ENCODE measurements at regions not wholly inside any gene's neighbourhood (a gene's known extent, or its start where the extent isn't known, plus 50 kb on each side); places are given as distances from the start of the nearest gene placed in this dataset.

- Mint-ChIP-seq H3K4me1 (ENCODE audit: unreplicated experiment) (no peaks in the 10 kb centered on the region), H3K27ac (ENCODE audit: unreplicated experiment) (no peak overlapping the region), H3K36me3 (ENCODE audit: unreplicated experiment) (no peaks in the 10 kb centered on the region), H3K9me3 (ENCODE audit: unreplicated experiment) (no peaks in the 10 kb centered on the region), H3K27me3 (ENCODE audit: unreplicated experiment) (peaks cover 18% of the 10 kb centered on the region), H3K4me3 (ENCODE audit: unreplicated experiment) (no peak overlapping the region)
- no peak for DNase-seq (ENCODE audit: extremely low spot score, unreplicated experiment)
- no peak for TF ChIP-seq CTCF (IDR thresholded peaks at IDR 0.05)
Measured at GRCh38 chr2:48018480-48018879, 112.2 kb upstream of the FBXO11 start.

- H3K4me3 Mint-ChIP-seq (ENCODE audit: unreplicated experiment), result no peak overlapping the region
- peaks cover 33% of the 10 kb centered on the region for H3K27me3 Mint-ChIP-seq (ENCODE audit: unreplicated experiment)
- H3K36me3 Mint-ChIP-seq (ENCODE audit: unreplicated experiment), result no peaks in the 10 kb centered on the region
- no peaks in the 10 kb centered on the region for H3K9me3 Mint-ChIP-seq (ENCODE audit: unreplicated experiment)
- H3K27ac Mint-ChIP-seq (ENCODE audit: unreplicated experiment), result no peak overlapping the region
- no peaks in the 10 kb centered on the region for H3K4me1 Mint-ChIP-seq (ENCODE audit: unreplicated experiment)
- DNase-seq (ENCODE audit: extremely low spot score, unreplicated experiment), result no peak
- no peak for TF ChIP-seq CTCF (IDR thresholded peaks at IDR 0.05)
Measured at GRCh38 chr2:48026865-48027264, 120.6 kb upstream of the FBXO11 start.

GRCh38 chr2:48032765-48033164 is 126.5 kb upstream of the FBXO11 start:
- Mint-ChIP-seq H3K9me3 (ENCODE audit: unreplicated experiment) (no peaks in the 10 kb centered on the region), H3K4me1 (ENCODE audit: unreplicated experiment) (no peaks in the 10 kb centered on the region), H3K27ac (ENCODE audit: unreplicated experiment) (no peak overlapping the region), H3K4me3 (ENCODE audit: unreplicated experiment) (no peak overlapping the region), H3K27me3 (ENCODE audit: unreplicated experiment) (peaks cover 13% of the 10 kb centered on the region), H3K36me3 (ENCODE audit: unreplicated experiment) (no peaks in the 10 kb centered on the region)
- TF ChIP-seq CTCF (IDR thresholded peaks at IDR 0.05), result no peak
- DNase-seq (ENCODE audit: extremely low spot score, unreplicated experiment), result no peak

GRCh38 chr2:48034295-48034694 is 128.0 kb upstream of the FBXO11 start:
- DNase-seq (ENCODE audit: extremely low spot score, unreplicated experiment), result no peak
- no peaks in the 10 kb centered on the region for H3K36me3 Mint-ChIP-seq (ENCODE audit: unreplicated experiment)
- H3K4me3 Mint-ChIP-seq (ENCODE audit: unreplicated experiment), result no peak overlapping the region
- H3K9me3 Mint-ChIP-seq (ENCODE audit: unreplicated experiment), result no peaks in the 10 kb centered on the region
- H3K27me3 Mint-ChIP-seq (ENCODE audit: unreplicated experiment), result peaks cover 2% of the 10 kb centered on the region
- no peak overlapping the region for H3K27ac Mint-ChIP-seq (ENCODE audit: unreplicated experiment)
- H3K4me1 Mint-ChIP-seq (ENCODE audit: unreplicated experiment), result no peaks in the 10 kb centered on the region
- TF ChIP-seq CTCF (IDR thresholded peaks at IDR 0.05), result no peak

- no peaks in the 10 kb centered on the region for H3K9me3 Mint-ChIP-seq (ENCODE audit: unreplicated experiment)
- peaks cover 2% of the 10 kb centered on the region for H3K27me3 Mint-ChIP-seq (ENCODE audit: unreplicated experiment)
- H3K4me3 Mint-ChIP-seq (ENCODE audit: unreplicated experiment), result no peak overlapping the region
- TF ChIP-seq CTCF (IDR thresholded peaks at IDR 0.05), result no peak
- no peak overlapping the region for H3K27ac Mint-ChIP-seq (ENCODE audit: unreplicated experiment)
- H3K36me3 Mint-ChIP-seq (ENCODE audit: unreplicated experiment), result no peaks in the 10 kb centered on the region
- no peaks in the 10 kb centered on the region for H3K4me1 Mint-ChIP-seq (ENCODE audit: unreplicated experiment)
- DNase-seq (ENCODE audit: extremely low spot score, unreplicated experiment), result no peak
Measured at GRCh38 chr2:48036312-48036711, 130.0 kb upstream of the FBXO11 start.

Measured in osteocyte (in vitro differentiated cells).